BLaER1 (cell line): ENCODE measurements at regions not wholly inside any gene's neighbourhood (a gene's known extent, or its start where the extent isn't known, plus 50 kb on each side); places are given as distances from the start of the nearest gene placed in this dataset.

Source experiments
- H3K27ac ChIP-seq: shearing (Covaris generic); formaldehyde crosslinking; 2 replicates; pipeline ENCODE4 v1.8.1; 2022
- H3K27me3 ChIP-seq: shearing (Covaris generic); formaldehyde crosslinking; 2 replicates; pipeline ENCODE4 v1.8.1; 2022
- H3K36me3 ChIP-seq: shearing (Covaris generic); formaldehyde crosslinking; 2 replicates; pipeline ENCODE4 v1.8.1; 2022
- H3K4me1 ChIP-seq: shearing (Covaris generic); formaldehyde crosslinking; 2 replicates; pipeline ENCODE4 v1.8.1; 2022
- H3K4me2 ChIP-seq: shearing (Covaris generic); formaldehyde crosslinking; 2 replicates; pipeline ENCODE4 v1.8.1; 2022
- H3K4me3 ChIP-seq: shearing (Covaris generic); formaldehyde crosslinking; 2 replicates; pipeline ENCODE4 v1.8.1; 2022
- H3K9ac ChIP-seq: shearing (Covaris generic); formaldehyde crosslinking; 2 replicates; pipeline ENCODE4 v1.8.1; 2022
- H3K9me3 ChIP-seq: shearing (Covaris generic); formaldehyde crosslinking; 2 replicates; pipeline ENCODE4 v1.8.1; 2022
- H4K20me1 ChIP-seq: shearing (Covaris generic); formaldehyde crosslinking; 2 replicates; pipeline ENCODE4 v1.8.1; 2022
- Cebpa-rat ChIP-seq: shearing (Covaris generic); IDR thresholded peaks from 2 replicates; pipeline ENCODE4 v1.8.1; 2022

GRCh38 chr1:232225336-232226131 is 404.4 kb downstream of the SIPA1L2 start:
- H3K36me3 ChIP-seq = no peaks in the 10 kb centered on the region
- no peaks in the 10 kb centered on the region for H3K27me3 ChIP-seq
- no peaks in the 10 kb centered on the region for H4K20me1 ChIP-seq
- H3K9ac ChIP-seq = no peak overlapping the region
- no peak overlapping the region for H3K27ac ChIP-seq
- H3K4me1 ChIP-seq = no peaks in the 10 kb centered on the region
- no peaks in the 10 kb centered on the region for H3K9me3 ChIP-seq
- no peak overlapping the region for H3K4me3 ChIP-seq
- H3K4me2 ChIP-seq = no peak overlapping the region
- TF ChIP-seq Cebpa-rat = no peak

- H4K20me1 ChIP-seq = no peaks in the 10 kb centered on the region
- no peaks in the 10 kb centered on the region for H3K27me3 ChIP-seq
- no peak for TF ChIP-seq Cebpa-rat
- H3K27ac ChIP-seq = no peak overlapping the region
- H3K9me3 ChIP-seq = no peaks in the 10 kb centered on the region
- no peak overlapping the region for H3K4me3 ChIP-seq
- H3K36me3 ChIP-seq = no peaks in the 10 kb centered on the region
- H3K4me2 ChIP-seq = no peak overlapping the region
- no peaks in the 10 kb centered on the region for H3K4me1 ChIP-seq
- no peak overlapping the region for H3K9ac ChIP-seq
These were observed 406.0 kb downstream of the SIPA1L2 start for GRCh38 chr1:232223887-232224286.

- Histone ChIP-seq H3K4me3 (no peak overlapping the region), H4K20me1 (no peaks in the 10 kb centered on the region), H3K4me2 (no peak overlapping the region), H3K9me3 (no peaks in the 10 kb centered on the region), H3K27me3 (no peaks in the 10 kb centered on the region), H3K9ac (no peak overlapping the region), H3K27ac (no peak overlapping the region), H3K36me3 (no peaks in the 10 kb centered on the region), H3K4me1 (no peaks in the 10 kb centered on the region)
- no peak for TF ChIP-seq Cebpa-rat
These were observed 406.7 kb downstream of the SIPA1L2 start for GRCh38 chr1:232223183-232223708.

- Histone ChIP-seq H3K4me1 (no peaks in the 10 kb centered on the region), H3K27ac (no peak overlapping the region), H3K4me2 (no peak overlapping the region), H3K4me3 (no peak overlapping the region), H3K27me3 (no peaks in the 10 kb centered on the region), H3K36me3 (no peaks in the 10 kb centered on the region), H3K9me3 (no peaks in the 10 kb centered on the region), H4K20me1 (no peaks in the 10 kb centered on the region), H3K9ac (no peak overlapping the region)
- TF ChIP-seq Cebpa-rat = no peak
These were observed 407.3 kb downstream of the SIPA1L2 start for GRCh38 chr1:232222614-232223013.

GRCh38 chr1:232221802-232222499 is 408.0 kb downstream of the SIPA1L2 start:
- Histone ChIP-seq H3K4me2 (no peak overlapping the region), H3K27me3 (no peaks in the 10 kb centered on the region), H3K27ac (no peak overlapping the region)

GRCh38 chr1:232218955-232219865 is 410.7 kb downstream of the SIPA1L2 start:
- no peak for TF ChIP-seq Cebpa-rat
- Histone ChIP-seq H3K9me3 (no peaks in the 10 kb centered on the region), H3K4me2 (no peak overlapping the region), H3K36me3 (no peaks in the 10 kb centered on the region), H4K20me1 (no peaks in the 10 kb centered on the region), H3K4me1 (no peaks in the 10 kb centered on the region), H3K9ac (no peak overlapping the region), H3K27me3 (no peaks in the 10 kb centered on the region), H3K27ac (no peak overlapping the region), H3K4me3 (no peak overlapping the region)

More at GRCh38 chr1:232221802-232222499, 408.0 kb downstream of the SIPA1L2 start:
- Histone ChIP-seq H3K9me3 (no peaks in the 10 kb centered on the region), H3K4me1 (no peaks in the 10 kb centered on the region), H3K4me3 (no peak overlapping the region), H3K9ac (no peak overlapping the region), H3K36me3 (no peaks in the 10 kb centered on the region), H4K20me1 (no peaks in the 10 kb centered on the region)
- TF ChIP-seq Cebpa-rat = no peak

- Histone ChIP-seq H3K27me3 (no peaks in the 10 kb centered on the region), H3K9me3 (no peaks in the 10 kb centered on the region), H3K36me3 (no peaks in the 10 kb centered on the region), H3K9ac (no peak overlapping the region), H3K27ac (no peak overlapping the region), H3K4me1 (no peaks in the 10 kb centered on the region), H3K4me2 (no peak overlapping the region), H4K20me1 (no peaks in the 10 kb centered on the region), H3K4me3 (no peak overlapping the region)
- no peak for TF ChIP-seq Cebpa-rat
These were observed 416.0 kb downstream of the SIPA1L2 start for GRCh38 chr1:232213928-232214327.

- Histone ChIP-seq H3K4me3 (no peak overlapping the region), H3K36me3 (no peaks in the 10 kb centered on the region), H4K20me1 (no peaks in the 10 kb centered on the region), H3K4me1 (no peaks in the 10 kb centered on the region), H3K9ac (no peak overlapping the region), H3K4me2 (no peak overlapping the region), H3K27ac (no peak overlapping the region), H3K9me3 (no peaks in the 10 kb centered on the region), H3K27me3 (no peaks in the 10 kb centered on the region)
- TF ChIP-seq Cebpa-rat = no peak
These were observed 417.7 kb downstream of the SIPA1L2 start for GRCh38 chr1:232212253-232212652.

GRCh38 chr1:232211149-232211548 is 418.8 kb downstream of the SIPA1L2 start:
- no peak for TF ChIP-seq Cebpa-rat
- Histone ChIP-seq H4K20me1 (no peaks in the 10 kb centered on the region), H3K9ac (no peak overlapping the region), H3K4me2 (no peak overlapping the region), H3K36me3 (no peaks in the 10 kb centered on the region), H3K27ac (no peak overlapping the region), H3K27me3 (no peaks in the 10 kb centered on the region), H3K9me3 (no peaks in the 10 kb centered on the region), H3K4me3 (no peak overlapping the region), H3K4me1 (no peaks in the 10 kb centered on the region)
